ENCODE measurements at regions not wholly inside any gene's neighbourhood (a gene's known extent, or its start where the extent isn't known, plus 50 kb on each side); places are given as distances from the start of the nearest gene placed in this dataset.

DNA sequence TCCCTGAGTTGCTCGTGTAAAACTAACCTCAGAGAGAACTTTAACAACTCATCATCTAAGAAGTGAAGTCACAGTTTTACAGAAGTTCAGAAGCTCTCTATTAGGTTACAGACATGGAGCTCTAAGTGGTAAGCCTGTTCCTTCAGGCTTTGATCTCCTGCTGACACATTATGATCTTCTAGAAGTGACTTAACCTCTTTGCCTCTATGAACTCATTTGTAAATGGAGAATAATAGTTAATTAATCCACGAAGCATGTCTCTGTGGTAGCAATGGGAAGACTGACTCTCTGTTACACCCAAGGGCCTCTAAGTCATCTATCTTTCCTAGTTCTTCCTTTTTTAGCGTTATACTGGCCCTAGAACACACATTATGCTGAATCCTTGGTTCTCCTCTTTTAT, 157.9 kb upstream of the NRIP1 start:
- Histone ChIP-seq H2BK20ac (ENCODE audit: low read depth, low read length, poor library complexity, severe bottlenecking) (no peak overlapping the region), H2AFZ (ENCODE audit: low read length) (no peak overlapping the region), H4K91ac (ENCODE audit: insufficient read length, low read depth, low read length) (no peak overlapping the region), H4K8ac (replicated peaks; ENCODE audit: insufficient read length, low read depth, low read length) (no peak overlapping the region), H3K4me1 (ENCODE audit: insufficient read depth, low read length) (no peaks in the 10 kb centered on the region), H3K27me3 (ENCODE audit: insufficient read depth, low read length) (peaks cover 12% of the 10 kb centered on the region; the same call in 1 of the 2 replicates), H3K18ac (ENCODE audit: insufficient read length, low read depth, low read length) (no peak overlapping the region), H3K9ac (ENCODE audit: extremely low read depth, insufficient read length, low read length) (no peak overlapping the region), H3K23me2 (ENCODE audit: insufficient read length, low read depth, low read length, poor library complexity, severe bottlenecking) (no peaks in the 10 kb centered on the region), H3K4me2 (ENCODE audit: insufficient read depth, insufficient read length, low read length) (no peak overlapping the region), H2BK120ac (ENCODE audit: low read depth, low read length, poor library complexity, severe bottlenecking) (no peak overlapping the region), H2BK5ac (ENCODE audit: insufficient read length, low read length) (no peak overlapping the region), H4K20me1 (ENCODE audit: control insufficient read depth, insufficient read depth, insufficient read length) (no peaks in the 10 kb centered on the region), H4K5ac (ENCODE audit: insufficient read length, low read depth, low read length) (no peak overlapping the region), H2AK5ac (ENCODE audit: insufficient read length, low read length) (no peak overlapping the region), H2BK15ac (ENCODE audit: low read depth, low read length) (no peak overlapping the region), H3K4ac (ENCODE audit: low read depth, low read length) (no peak overlapping the region), H3K56ac (ENCODE audit: insufficient read length, low read depth, low read length) (no peak overlapping the region), H3K14ac (ENCODE audit: insufficient read depth, low read length) (no peak overlapping the region), H2BK12ac (ENCODE audit: insufficient read length, low read depth, low read length) (no peak overlapping the region), H3K9me3 (ENCODE audit: control insufficient read depth, low read depth, low read length) (no peaks in the 10 kb centered on the region), H3T11ph (ENCODE audit: low read length) (no peak overlapping the region), H3K79me1 (ENCODE audit: insufficient read depth, low read depth, low read length, poor library complexity, severe bottlenecking) (no peaks in the 10 kb centered on the region), H3K27ac (ENCODE audit: insufficient read length, low read depth, low read length) (no peak overlapping the region), H3K79me2 (ENCODE audit: insufficient read depth, low read length) (no peaks in the 10 kb centered on the region), H3K23ac (ENCODE audit: insufficient read length, low read depth, low read length) (no peak overlapping the region)
- no CpG with 5 or more reads among the region's 3 CpGs for WGBS (ENCODE audit: extremely low coverage, insufficient read length, low lambda C conversion rate)
- Mint-ChIP-seq H3K9me3 (no peaks in the 10 kb centered on the region), H3K4me1 (peaks cover 24 to 36% of the 10 kb centered on the region in 2 experiments), H3K36me3 (ENCODE audit: insufficient read depth in 1 of 3, low read depth in 3 of 3) (no peaks in the 10 kb centered on the region), H3K27ac (no peak overlapping the region), H3K27me3 (ENCODE audit: low read depth) (peaks cover 51% of the 10 kb centered on the region), H3K4me3 (no peak overlapping the region)
- no peak for TF ChIP-seq CTCF (conservative IDR thresholded peaks at IDR 0.05)
- DNase-seq, result no peak
